Endothelial cell of umbilical vein (primary cell): ENCODE measurements at regions not wholly inside any gene's neighbourhood (a gene's known extent, or its start where the extent isn't known, plus 50 kb on each side); places are given as distances from the start of the nearest gene placed in this dataset.

Experiments
- CTCF ChIP-seq, 2 donors: IDR thresholded peaks; 1 replicate in 1 of 2; 2 replicates in 1 of 2; pipeline ENCODE4 v1.5.1; 2011; ENCODE audit warnings: low read length in 2 of 2, mild to moderate bottlenecking in 2 of 2, moderate library complexity in 2 of 2, control low read depth in 1 of 2, inconsistent platforms in 1 of 2, low read depth in 1 of 2; ENCODE audit not compliant: insufficient read depth in 1 of 2; ENCODE audit errors: extremely low read depth in 1 of 2
- EZH2 ChIP-seq: IDR thresholded peaks from 2 replicates; pipeline ENCODE4 v1.6.1; 2012; ENCODE audit warnings: borderline replicate concordance, low read depth, mild to moderate bottlenecking, moderate library complexity, low read length, inconsistent platforms; ENCODE audit not compliant: severe bottlenecking
- GATA2 ChIP-seq: IDR thresholded peaks from 2 replicates; pipeline ENCODE4 v1.7.0; 2011; ENCODE audit warnings: low read depth, mild to moderate bottlenecking, moderate library complexity, mixed read lengths, low read length; ENCODE audit not compliant: insufficient read length, insufficient read depth
- JUN ChIP-seq: IDR thresholded peaks from 2 replicates; pipeline ENCODE4 v1.6.1; 2011; ENCODE audit warnings: borderline replicate concordance, low read depth; ENCODE audit not compliant: insufficient read length, insufficient read depth
- POLR2A ChIP-seq: IDR thresholded peaks from 2 replicates; pipeline ENCODE4 v1.6.1; 2012; ENCODE audit warnings: low read depth, mild to moderate bottlenecking, control low read depth, low read length

DNA sequence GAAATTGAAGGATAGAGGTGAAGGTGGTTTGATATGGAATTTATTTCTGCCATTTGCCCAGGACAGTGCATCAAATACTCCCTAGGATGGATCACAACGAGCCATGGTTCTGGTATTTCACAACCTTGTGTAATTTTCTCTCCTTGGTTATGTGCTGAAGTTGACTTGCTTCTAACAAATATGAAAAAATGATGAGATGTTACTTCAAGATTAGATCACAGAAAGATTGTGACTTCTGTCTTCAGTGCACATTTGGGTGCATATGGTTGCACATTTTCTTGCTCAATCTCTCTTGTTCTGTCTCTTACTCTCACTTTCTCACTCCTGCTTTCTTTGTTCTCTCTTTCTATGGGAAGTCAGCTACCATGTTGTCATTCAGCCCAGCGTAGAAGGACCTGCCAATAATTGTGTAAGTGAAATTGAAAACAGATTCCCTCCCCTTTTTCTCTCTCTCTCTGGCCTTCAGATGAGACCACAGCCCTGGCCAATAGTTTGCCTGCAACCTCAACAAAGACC, 104.6 kb upstream of the RMDN2 start:
- no peak for TF ChIP-seq GATA2
- TF ChIP-seq POLR2A: no peak
- TF ChIP-seq CTCF (IDR thresholded peaks at IDR 0.05; ENCODE audit: extremely low read depth in 1 of 2, insufficient read depth in 1 of 2, low read depth in 1 of 2, low read length in 2 of 2): no peak
- no peak for TF ChIP-seq EZH2
- no peak for TF ChIP-seq JUN
